H9 (cell line): ENCODE measurements at regions not wholly inside any gene's neighbourhood (a gene's known extent, or its start where the extent isn't known, plus 50 kb on each side); places are given as distances from the start of the nearest gene placed in this dataset.

Source experiments
- DNase-seq: peaks from one replicate; pipeline ENCODE4 v3.0.0-alpha.2; 2017
- H2AFZ ChIP-seq: one replicate; pipeline ENCODE4 v1.6.1; 2013; ENCODE audit warnings: mild to moderate bottlenecking, low read length, control low read depth, moderate library complexity
- H2AK5ac ChIP-seq: 2 replicates; pipeline ENCODE4 v1.6.1; 2013; ENCODE audit warnings: low read length, control low read depth, mixed read lengths; ENCODE audit not compliant: insufficient read length
- H2BK120ac ChIP-seq: one replicate; pipeline ENCODE4 v1.6.1; 2013; ENCODE audit warnings: low read depth, mild to moderate bottlenecking, low read length, control low read depth, inconsistent platforms; ENCODE audit not compliant: poor library complexity, severe bottlenecking
- H2BK12ac ChIP-seq: 2 replicates; pipeline ENCODE4 v1.6.1; 2013; ENCODE audit warnings: low read length, control low read depth, mixed read lengths, low read depth; ENCODE audit not compliant: insufficient read length
- H2BK15ac ChIP-seq: 2 replicates; pipeline ENCODE4 v1.6.1; 2013; ENCODE audit warnings: low read depth, low read length, control low read depth
- H2BK20ac ChIP-seq: one replicate; pipeline ENCODE4 v1.6.1; 2013; ENCODE audit warnings: low read depth, mild to moderate bottlenecking, low read length, control low read depth, inconsistent platforms; ENCODE audit not compliant: poor library complexity, severe bottlenecking
- H2BK5ac ChIP-seq: 2 replicates; pipeline ENCODE4 v1.6.1; 2013; ENCODE audit warnings: low read length, control low read depth, mixed read lengths; ENCODE audit not compliant: insufficient read length
- H3K14ac ChIP-seq: 2 replicates; pipeline ENCODE4 v1.6.1; 2013; ENCODE audit warnings: low read length, control low read depth; ENCODE audit not compliant: insufficient read depth
- H3K18ac ChIP-seq: 2 replicates; pipeline ENCODE4 v1.6.1; 2013; ENCODE audit warnings: low read depth, mild to moderate bottlenecking, mixed read lengths, low read length, control low read depth; ENCODE audit not compliant: insufficient read length
- H3K23ac ChIP-seq: 2 replicates; pipeline ENCODE4 v1.6.1; 2013; ENCODE audit warnings: low read length, control low read depth, mixed read lengths, low read depth; ENCODE audit not compliant: insufficient read length
- H3K23me2 ChIP-seq: 2 replicates; pipeline ENCODE4 v1.6.1; 2013; ENCODE audit warnings: low read depth, mild to moderate bottlenecking, mixed read lengths, low read length, control low read depth; ENCODE audit not compliant: insufficient read length, poor library complexity, severe bottlenecking
- H3K27ac ChIP-seq: 2 replicates; pipeline ENCODE4 v1.5.1; 2013; ENCODE audit warnings: low read length, control low read depth, mixed read lengths, low read depth; ENCODE audit not compliant: insufficient read length
- H3K27me3 ChIP-seq: 2 replicates; pipeline ENCODE4 v1.6.1; 2013; ENCODE audit warnings: low read length, control low read depth, inconsistent platforms; ENCODE audit not compliant: insufficient read depth
- H3K4ac ChIP-seq: 2 replicates; pipeline ENCODE4 v1.6.1; 2013; ENCODE audit warnings: low read depth, mild to moderate bottlenecking, control low read depth, inconsistent platforms, low read length, moderate library complexity
- H3K4me1 ChIP-seq: 2 replicates; pipeline ENCODE4 v1.6.1; 2013; ENCODE audit warnings: low read length, control low read depth, inconsistent platforms; ENCODE audit not compliant: insufficient read depth
- H3K4me2 ChIP-seq: 2 replicates; pipeline ENCODE4 v1.6.1; 2013; ENCODE audit warnings: low read length, control low read depth, mixed read lengths; ENCODE audit not compliant: insufficient read length, insufficient read depth
- H3K56ac ChIP-seq: 2 replicates; pipeline ENCODE4 v1.6.1; 2013; ENCODE audit warnings: low read depth, mild to moderate bottlenecking, mixed read lengths, low read length, control low read depth; ENCODE audit not compliant: insufficient read length
- H3K79me1 ChIP-seq: 2 replicates; pipeline ENCODE4 v1.6.1; 2013; ENCODE audit warnings: low read depth, mild to moderate bottlenecking, moderate library complexity, low read length, control low read depth, inconsistent platforms; ENCODE audit not compliant: insufficient read depth, poor library complexity, severe bottlenecking
- H3K79me2 ChIP-seq: 2 replicates; pipeline ENCODE4 v1.6.1; 2013; ENCODE audit warnings: low read length, control low read depth, inconsistent platforms; ENCODE audit not compliant: insufficient read depth
- H3K9ac ChIP-seq: 2 replicates; pipeline ENCODE4 v1.6.1; 2013; ENCODE audit warnings: low read length, control low read depth, mixed read lengths; ENCODE audit not compliant: insufficient read length; ENCODE audit errors: extremely low read depth
- H3K9me3 ChIP-seq: one replicate; pipeline ENCODE4 v1.6.1; 2013; ENCODE audit warnings: low read depth, low read length, inconsistent platforms; ENCODE audit not compliant: control insufficient read depth
- H3T11ph ChIP-seq: one replicate; pipeline ENCODE4 v1.6.1; 2013; ENCODE audit warnings: mild to moderate bottlenecking, low read length, control low read depth, inconsistent platforms
- H4K20me1 ChIP-seq: one replicate; pipeline ENCODE4 v1.6.1; 2013; ENCODE audit not compliant: control insufficient read depth, insufficient read length, insufficient read depth
- H4K5ac ChIP-seq: 2 replicates; pipeline ENCODE4 v1.6.1; 2013; ENCODE audit warnings: low read depth, mild to moderate bottlenecking, mixed read lengths, low read length, control low read depth; ENCODE audit not compliant: insufficient read length
- H4K8ac ChIP-seq: replicated peaks from 2 replicates; pipeline ENCODE4 v1.6.1; 2013; ENCODE audit warnings: low read length, control low read depth, mixed read lengths, low read depth; ENCODE audit not compliant: insufficient read length
- H4K91ac ChIP-seq: 2 replicates; pipeline ENCODE4 v1.6.1; 2013; ENCODE audit warnings: low read depth, mild to moderate bottlenecking, moderate library complexity, mixed read lengths, low read length, control low read depth; ENCODE audit not compliant: insufficient read length
- H3K27ac Mint-ChIP-seq, 3 experiments: 2 replicates in 2 of 3; 3 replicates in 1 of 3; pipeline ENCODE4 v1.8.0; 2020 to 2021; ENCODE audit warnings: mixed read lengths in 3 of 3, mild to moderate bottlenecking in 1 of 3, moderate library complexity in 1 of 3
- H3K27me3 Mint-ChIP-seq: 2 replicates; pipeline ENCODE4 v1.8.0; 2021; ENCODE audit warnings: low read depth, mild to moderate bottlenecking, moderate library complexity, mixed read lengths
- H3K36me3 Mint-ChIP-seq, 3 experiments: 2 replicates in 2 of 3; 3 replicates in 1 of 3; pipeline ENCODE4 v1.8.0; 2020 to 2021; ENCODE audit warnings: low read depth in 3 of 3, mixed read lengths in 3 of 3; ENCODE audit not compliant: insufficient read depth in 1 of 3
- H3K4me1 Mint-ChIP-seq, 2 experiments: 2 replicates each; pipeline ENCODE4 v1.8.0; 2020; ENCODE audit warnings: mixed read lengths in 2 of 2
- H3K4me3 Mint-ChIP-seq, 2 experiments: 2 replicates in 1 of 2; 3 replicates in 1 of 2; pipeline ENCODE4 v1.8.0; 2020 to 2021; ENCODE audit warnings: mild to moderate bottlenecking in 2 of 2, mixed read lengths in 2 of 2, moderate library complexity in 1 of 2
- H3K9me3 Mint-ChIP-seq, 2 experiments: 2 replicates in 1 of 2; 3 replicates in 1 of 2; pipeline ENCODE4 v1.8.0; 2020; ENCODE audit warnings: mild to moderate bottlenecking in 2 of 2, mixed read lengths in 2 of 2, moderate library complexity in 1 of 2
- CTCF ChIP-seq: fragments of 200-600 bp; sonication (generic); conservative IDR thresholded peaks from 3 replicates; pipeline ENCODE4 v1.8.0; 2021; ENCODE audit warnings: antibody characterized with exemption, mild to moderate bottlenecking
- WGBS: extraction: QIAGEN DNeasy Blood & Tissue Kit; methylation state at CpG from one replicate; pipeline ENCODE4 v1.1.7; 2013; ENCODE audit warnings: missing lambda C conversion rate, low lambda C conversion rate, mixed read lengths; ENCODE audit not compliant: insufficient read length; ENCODE audit errors: extremely low coverage; 5-methylcytosine and 5-hydroxymethylcytosine counted together

GRCh38 chr1:90841473-90841872 is 124.4 kb upstream of the BARHL2 start:
- H2BK15ac ChIP-seq: no peak overlapping the region
- Mint-ChIP-seq H3K27ac (no peak overlapping the region; a peak in 1 of 7 replicates), H3K9me3 (no peaks in the 10 kb centered on the region; a peak in 3 of 5 replicates), H3K4me3 (peak overlapping the region; percentile 37 to 74), H3K36me3 (no peaks in the 10 kb centered on the region; a peak in 1 of 7 replicates), H3K4me1 (peaks cover 49 to 54% of the 10 kb centered on the region in 2 experiments), H3K27me3 (peaks cover 87% of the 10 kb centered on the region)
- peaks cover 8% of the 10 kb centered on the region; the same call in 1 of the 2 replicates for H3K4me1 ChIP-seq
- peaks cover 7% of the 10 kb centered on the region for H3K23me2 ChIP-seq
- H3K56ac ChIP-seq: no peak overlapping the region
- no peak overlapping the region for H2BK120ac ChIP-seq
- peak overlapping the region; percentile 68 for H3K4me2 ChIP-seq
- no peak overlapping the region for H2BK12ac ChIP-seq
- H3T11ph ChIP-seq: no peak overlapping the region
- WGBS: no CpG with 5 or more reads among the region's 21 CpGs
- H3K18ac ChIP-seq: peak overlapping the region; percentile 11
- H3K14ac ChIP-seq: 0 out of 2 replicates have a peak overlapping the region, but pooled peaks have one; percentile 16
- DNase-seq: peak; percentile 41
- H3K9me3 ChIP-seq: no peaks in the 10 kb centered on the region
- H3K79me2 ChIP-seq: no peaks in the 10 kb centered on the region
- H3K79me1 ChIP-seq: no peaks in the 10 kb centered on the region
- no peaks in the 10 kb centered on the region for H4K20me1 ChIP-seq
- H3K27me3 ChIP-seq: peaks cover 47% of the 10 kb centered on the region
- no peak overlapping the region for H3K9ac ChIP-seq
- H3K23ac ChIP-seq: no peak overlapping the region
- no peak overlapping the region for H2AK5ac ChIP-seq
- no peak overlapping the region for H4K91ac ChIP-seq
- H3K4ac ChIP-seq: no peak overlapping the region
- no peak overlapping the region for H3K27ac ChIP-seq
- no peak overlapping the region for H2BK5ac ChIP-seq
- TF ChIP-seq CTCF: no peak
- H4K5ac ChIP-seq: no peak overlapping the region
- no peak overlapping the region for H2BK20ac ChIP-seq
- no peak overlapping the region for H4K8ac ChIP-seq
- no peak overlapping the region for H2AFZ ChIP-seq
